BJ (cell line): ENCODE measurements at regions not wholly inside any gene's neighbourhood (a gene's known extent, or its start where the extent isn't known, plus 50 kb on each side); places are given as distances from the start of the nearest gene placed in this dataset.

Experiments
- CTCF ChIA-PET: fragments of 350-600 bp; formaldehyde crosslinking; extraction: SDS; loops from one replicate; lab custom pipeline; 2021; ENCODE audit warnings: antibody characterized with exemption, inconsistent platforms; lab: Yijun Ruan, JAX
- POLR2A ChIA-PET: fragments of 300-600 bp; sonication (Branson Sonifier 250); formaldehyde crosslinking; extraction: SDS; loops from one replicate; lab custom pipeline; 2021; ENCODE audit warnings: antibody characterized with exemption; lab: Charles Lee
- DNase-seq: peaks from one replicate; pipeline ENCODE4 v3.0.0-alpha.2; 2011; ENCODE audit warnings: low read depth
- H3K27me3 ChIP-seq: 2 replicates; pipeline ENCODE4 v1.6.0; 2011; ENCODE audit warnings: low read length; ENCODE audit not compliant: control insufficient read depth, insufficient read depth
- H3K36me3 ChIP-seq: 2 replicates; pipeline ENCODE4 v1.5.1; 2011; ENCODE audit warnings: low read length; ENCODE audit not compliant: control insufficient read depth, insufficient read depth
- H3K4me3 ChIP-seq: 2 replicates; pipeline ENCODE4 v1.5.1; 2011; ENCODE audit warnings: low read depth, mild to moderate bottlenecking, control low read depth, low read length
- CTCF ChIP-seq: IDR thresholded peaks from 2 replicates; pipeline ENCODE4 v1.5.1; 2011; ENCODE audit warnings: low read depth, mild to moderate bottlenecking, control low read depth, inconsistent platforms, low read length, moderate library complexity; ENCODE audit not compliant: insufficient read depth

- POLR2A ChIA-PET = no interaction called here
- H3K27me3 ChIP-seq = 0 out of 2 replicates have a peak, but pooled peaks cover 1% of the 10 kb centered on the region
- no peak for TF ChIP-seq CTCF
- no peaks in the 10 kb centered on the region for H3K36me3 ChIP-seq
- H3K4me3 ChIP-seq = no peak overlapping the region
- no peak for DNase-seq
- CTCF ChIA-PET = no interaction called here
These were observed 591.6 kb upstream of the SGCD start for GRCh38 chr5:155735388-155735787.

- DNase-seq = no peak
- POLR2A ChIA-PET = no interaction called here
- Histone ChIP-seq H3K27me3 (no peaks in the 10 kb centered on the region), H3K36me3 (no peaks in the 10 kb centered on the region), H3K4me3 (no peak overlapping the region)
- no peak for TF ChIP-seq CTCF
- CTCF ChIA-PET = no interaction called here
These were observed 588.3 kb upstream of the SGCD start for GRCh38 chr5:155738616-155739015.

- ChIA-PET CTCF (no interaction called here), POLR2A (no interaction called here)
- H3K36me3 ChIP-seq = no peaks in the 10 kb centered on the region
- H3K27me3 ChIP-seq = no peaks in the 10 kb centered on the region
- no peak overlapping the region for H3K4me3 ChIP-seq
- no peak for TF ChIP-seq CTCF
- no peak for DNase-seq
These were observed 580.5 kb upstream of the SGCD start for GRCh38 chr5:155746367-155747038.

- Histone ChIP-seq H3K36me3 (no peaks in the 10 kb centered on the region), H3K4me3 (no peak overlapping the region), H3K27me3 (no peaks in the 10 kb centered on the region)
- POLR2A ChIA-PET = no interaction called here
- no peak for TF ChIP-seq CTCF
- no peak for DNase-seq
- CTCF ChIA-PET = no interaction called here
These were observed 576.9 kb upstream of the SGCD start for GRCh38 chr5:155750101-155750500.

- H3K36me3 ChIP-seq = no peaks in the 10 kb centered on the region
- DNase-seq = no peak
- H3K4me3 ChIP-seq = no peak overlapping the region
- no peaks in the 10 kb centered on the region for H3K27me3 ChIP-seq
- POLR2A ChIA-PET = no interaction called here
- no peak for TF ChIP-seq CTCF
- CTCF ChIA-PET = no interaction called here
These were observed 576.4 kb upstream of the SGCD start for GRCh38 chr5:155750571-155750970.
